Erythroblast (primary cell): ENCODE measurements at regions not wholly inside any gene's neighbourhood (a gene's known extent, or its start where the extent isn't known, plus 50 kb on each side); places are given as distances from the start of the nearest gene placed in this dataset.

ENCODE experiments used
- GATA1 ChIP-seq: IDR thresholded peaks from 2 replicates; pipeline ENCODE4 v1.6.1; 2011; ENCODE audit warnings: low read depth, mild to moderate bottlenecking, control low read depth, low read length, moderate library complexity
- POLR2A ChIP-seq: IDR thresholded peaks from 2 replicates; pipeline ENCODE4 v1.6.1; 2011; ENCODE audit warnings: mild to moderate bottlenecking, low read length

DNA sequence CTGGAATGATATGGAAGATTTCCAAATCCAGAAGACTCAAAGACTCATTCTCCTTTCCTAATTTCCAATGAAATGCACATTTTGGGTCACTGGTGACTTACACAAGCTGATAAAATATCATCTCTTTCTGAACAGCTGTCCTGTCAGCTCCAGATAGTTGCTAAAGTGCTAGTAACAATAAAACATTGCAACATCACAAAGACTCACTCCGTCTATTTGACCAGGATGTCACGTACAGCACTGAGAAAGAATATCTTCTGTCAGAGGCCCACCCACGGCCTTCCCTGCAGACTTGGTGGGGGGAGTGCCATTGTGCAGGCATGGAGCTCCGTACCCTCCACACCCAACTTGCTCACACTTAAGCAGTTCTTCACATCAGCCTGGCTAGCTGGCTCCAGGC is 78.9 kb upstream of the EGR2 start:
- TF ChIP-seq POLR2A: no peak
- TF ChIP-seq GATA1: no peak
